Kidney epithelial cell (primary cell): ENCODE measurements at regions not wholly inside any gene's neighbourhood (a gene's known extent, or its start where the extent isn't known, plus 50 kb on each side); places are given as distances from the start of the nearest gene placed in this dataset.
A peak's percentile ranks its signal among the peaks of the same experiment; 100 is the strongest.

Experiments
- DNase-seq: peaks from one replicate; pipeline ENCODE4 v3.0.0-alpha.2; 2010; ENCODE audit warnings: low read depth
- H3K27me3 ChIP-seq: 2 replicates; pipeline ENCODE4 v1.6.0; 2011; ENCODE audit warnings: low read length; ENCODE audit not compliant: control insufficient read depth, insufficient read depth
- H3K36me3 ChIP-seq: 2 replicates; pipeline ENCODE4 v1.5.1; 2011; ENCODE audit warnings: low read length; ENCODE audit not compliant: control insufficient read depth, insufficient read depth
- H3K4me3 ChIP-seq: 2 replicates; pipeline ENCODE4 v1.5.1; 2011; ENCODE audit warnings: low read depth, mild to moderate bottlenecking, control low read depth, low read length
- CTCF ChIP-seq: IDR thresholded peaks from 2 replicates; pipeline ENCODE4 v1.5.1; 2011; ENCODE audit warnings: mild to moderate bottlenecking, moderate library complexity, low read length, control low read depth, inconsistent platforms; ENCODE audit not compliant: insufficient read depth, poor library complexity, severe bottlenecking

GRCh38 chr9:115615000-115615401, 497.0 kb upstream of the TNC start:
- DNase-seq, result no peak
- H3K36me3 ChIP-seq, result no peaks in the 10 kb centered on the region
- no peaks in the 10 kb centered on the region for H3K27me3 ChIP-seq
- H3K4me3 ChIP-seq, result no peak overlapping the region
- TF ChIP-seq CTCF, result no peak

DNA sequence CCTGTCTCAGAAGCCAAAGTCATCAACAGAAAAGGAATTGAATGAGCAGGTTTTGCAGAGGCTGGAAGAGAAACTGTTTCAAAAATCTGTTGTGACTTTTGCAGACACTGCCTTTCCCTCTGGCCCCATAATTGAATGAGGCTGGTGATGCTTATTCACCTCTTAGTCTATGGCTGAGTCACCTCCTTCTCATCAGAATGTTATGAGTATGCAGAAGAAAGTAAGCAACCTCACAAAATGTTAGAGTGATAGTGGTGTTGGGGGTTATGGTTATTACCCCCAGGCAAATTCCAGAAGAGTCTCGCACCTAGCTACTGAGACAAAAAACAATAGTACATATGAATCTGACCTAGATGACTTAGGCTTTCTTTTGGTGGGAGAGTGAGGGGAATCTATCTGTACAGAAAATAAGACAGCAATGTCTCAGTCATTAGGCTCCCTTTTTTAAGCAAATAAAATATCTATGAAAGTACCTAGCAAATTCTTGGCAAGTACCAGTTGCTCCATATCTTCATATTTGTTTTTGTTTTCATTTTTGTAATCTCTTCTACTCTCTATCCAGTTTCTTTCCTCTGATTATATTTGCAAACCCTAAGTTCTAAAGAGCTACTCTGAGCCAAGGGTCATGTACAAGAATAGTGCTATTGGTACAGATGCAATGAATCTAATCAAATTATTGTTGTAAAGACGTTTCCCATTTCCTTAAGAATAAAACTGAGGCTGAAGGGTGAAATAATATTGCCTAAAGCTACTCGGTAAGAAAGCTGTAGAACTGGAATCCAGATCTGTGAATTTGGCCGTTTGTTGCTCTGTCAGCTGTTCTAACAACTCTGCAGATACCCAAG, 498.1 kb upstream of the TNC start:
- H3K27me3 ChIP-seq, result no peaks in the 10 kb centered on the region
- peak; percentile 85 for DNase-seq
- H3K36me3 ChIP-seq, result no peaks in the 10 kb centered on the region
- TF ChIP-seq CTCF, result no peak
- no peak overlapping the region for H3K4me3 ChIP-seq

GRCh38 chr9:115616666-115617239, 498.8 kb upstream of the TNC start:
- no peak for TF ChIP-seq CTCF
- H3K27me3 ChIP-seq, result no peaks in the 10 kb centered on the region
- DNase-seq, result no peak
- H3K36me3 ChIP-seq, result no peaks in the 10 kb centered on the region
- no peak overlapping the region for H3K4me3 ChIP-seq

GRCh38 chr9:115625251-115625650, 507.3 kb upstream of the TNC start:
- H3K4me3 ChIP-seq, result no peak overlapping the region
- no peak for TF ChIP-seq CTCF
- DNase-seq, result no peak
- no peaks in the 10 kb centered on the region for H3K36me3 ChIP-seq
- no peaks in the 10 kb centered on the region for H3K27me3 ChIP-seq

DNA sequence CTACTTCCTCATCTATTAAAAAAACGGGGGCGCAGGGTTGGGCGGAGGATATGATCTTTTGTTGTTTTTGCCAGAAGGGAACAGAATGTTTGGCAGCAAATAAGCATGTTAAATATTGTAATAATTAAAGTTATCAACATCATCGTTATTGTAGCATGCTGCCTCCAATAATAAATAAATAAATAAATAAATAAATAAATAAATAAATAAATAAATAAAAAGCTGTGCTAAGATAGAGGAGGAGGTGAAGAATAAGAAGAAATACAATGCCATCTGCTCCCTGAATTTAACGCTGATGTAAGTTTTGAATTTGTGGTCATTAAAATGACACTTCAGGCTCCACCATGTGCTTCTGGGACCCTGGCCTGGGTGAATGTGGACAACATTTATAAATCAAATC, 508.0 kb upstream of the TNC start:
- DNase-seq, result no peak
- H3K36me3 ChIP-seq, result no peaks in the 10 kb centered on the region
- TF ChIP-seq CTCF, result no peak
- no peaks in the 10 kb centered on the region for H3K27me3 ChIP-seq
- no peak overlapping the region for H3K4me3 ChIP-seq

GRCh38 chr9:115627511-115627910, 509.6 kb upstream of the TNC start:
- no peaks in the 10 kb centered on the region for H3K27me3 ChIP-seq
- no peak for DNase-seq
- no peak overlapping the region for H3K4me3 ChIP-seq
- no peak for TF ChIP-seq CTCF
- H3K36me3 ChIP-seq, result no peaks in the 10 kb centered on the region
